GM12875 (cell line): ENCODE measurements at regions not wholly inside any gene's neighbourhood (a gene's known extent, or its start where the extent isn't known, plus 50 kb on each side); places are given as distances from the start of the nearest gene placed in this dataset.

ENCODE experiments used
- H3K4me3 ChIP-seq: one replicate; pipeline ENCODE4 v1.5.1; 2011; ENCODE audit warnings: low read depth, low read length, control low read depth
- CTCF ChIP-seq: IDR thresholded peaks from 2 replicates; pipeline ENCODE4 v1.5.1; 2011; ENCODE audit warnings: low read depth, mild to moderate bottlenecking, control low read depth, inconsistent platforms, low read length, moderate library complexity, borderline replicate concordance; ENCODE audit not compliant: insufficient read depth

DNA sequence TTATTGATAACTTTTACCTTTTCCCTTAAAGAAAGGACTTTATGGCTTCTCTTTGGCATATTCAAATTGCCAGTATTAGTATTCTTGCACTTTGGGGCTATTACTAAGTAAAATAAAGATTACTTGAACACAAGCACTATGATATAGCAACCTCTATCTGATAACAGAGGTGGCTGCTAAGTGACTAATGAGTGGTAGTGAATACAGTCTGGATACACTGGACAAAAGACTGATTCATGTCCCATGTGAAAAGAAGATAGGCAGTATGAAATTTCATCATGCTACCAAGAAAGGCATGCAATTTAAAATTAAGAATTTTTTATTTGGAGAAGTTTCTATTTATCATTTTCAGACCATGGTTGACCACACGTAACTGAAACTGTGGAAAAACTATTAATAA lies 399.9 kb downstream of the FSCB start:
- H3K4me3 ChIP-seq: no peak overlapping the region
- no peak for TF ChIP-seq CTCF

GRCh38 chr14:44099743-44100488 lies 407.2 kb downstream of the FSCB start:
- H3K4me3 ChIP-seq: no peak overlapping the region
- TF ChIP-seq CTCF: no peak

GRCh38 chr14:44081146-44081545 lies 425.9 kb downstream of the FSCB start:
- TF ChIP-seq CTCF: no peak
- no peak overlapping the region for H3K4me3 ChIP-seq

- TF ChIP-seq CTCF: no peak
Observed at GRCh38 chr14:44070046-44070445, 437.0 kb downstream of the FSCB start.

GRCh38 chr14:44053422-44053821 lies 453.7 kb downstream of the FSCB start:
- TF ChIP-seq CTCF: no peak
- no peak overlapping the region for H3K4me3 ChIP-seq

More at GRCh38 chr14:44070046-44070445, 437.0 kb downstream of the FSCB start:
- no peak overlapping the region for H3K4me3 ChIP-seq

DNA sequence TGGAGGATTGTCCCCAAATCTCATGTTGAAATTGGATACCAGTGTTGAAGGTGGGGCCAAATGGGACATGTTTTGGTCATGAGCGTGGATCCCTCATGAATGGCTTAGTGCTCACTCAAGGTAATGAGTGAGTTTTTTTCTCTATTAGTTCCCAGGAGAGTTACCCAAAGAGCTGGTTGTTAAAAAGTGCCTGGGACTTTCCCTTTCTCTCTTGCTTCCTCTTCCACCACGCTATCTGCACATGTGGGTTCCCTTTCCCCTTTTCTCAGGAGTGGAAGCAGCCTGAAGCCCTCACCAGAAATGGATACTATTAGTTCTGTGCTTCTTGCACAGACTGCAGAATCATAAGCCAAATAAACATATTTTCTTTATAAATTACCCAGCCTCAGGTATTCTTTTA lies 465.4 kb downstream of the FSCB start:
- no peak overlapping the region for H3K4me3 ChIP-seq
- TF ChIP-seq CTCF: no peak

- TF ChIP-seq CTCF: no peak
- no peak overlapping the region for H3K4me3 ChIP-seq
Observed at GRCh38 chr14:44040561-44040960, 466.5 kb downstream of the FSCB start.
